Prostate gland (tissue), 2 donors: ENCODE measurements at regions not wholly inside any gene's neighbourhood (a gene's known extent, or its start where the extent isn't known, plus 50 kb on each side); places are given as distances from the start of the nearest gene placed in this dataset.

ENCODE experiments used
- CTCF ChIP-seq, 4 experiments: fragments of 200-600 bp in 2 of 4; fragments of 450-650 bp in 2 of 4; sonication (generic) in 2 of 4; IDR thresholded peaks; 1 replicate in 3 of 4; 2 replicates in 1 of 4; pipeline ENCODE4 v1.5.1; 2016 to 2019; ENCODE audit warnings: antibody characterized with exemption in 4 of 4, mild to moderate bottlenecking in 2 of 4, moderate library complexity in 2 of 4
- POLR2A ChIP-seq: fragments of 450-650 bp; IDR thresholded peaks from one replicate; pipeline ENCODE4 v1.6.1; 2016; ENCODE audit warnings: antibody characterized with exemption, mild to moderate bottlenecking

- TF ChIP-seq POLR2A (no peak), CTCF (IDR thresholded peaks at IDR 0.05) (no peak)
Observed at GRCh38 chr18:40608226-40608625, 1346.8 kb upstream of the PIK3C3 start.
